DND-41 (cell line): ENCODE measurements at regions not wholly inside any gene's neighbourhood (a gene's known extent, or its start where the extent isn't known, plus 50 kb on each side); places are given as distances from the start of the nearest gene placed in this dataset.

Experiments
- ATAC-seq: fragments of 200-7000 bp; cut with Tn5 transposase; 3 replicates; pipeline ENCODE4 v1.9.1; 2021; ENCODE audit warnings: low read depth; ENCODE audit not compliant: insufficient read depth
- DNase-seq: peaks from one replicate; pipeline ENCODE4 v3.0.0-alpha.2; 2020
- H2AFZ ChIP-seq: 2 replicates; pipeline ENCODE4 v1.6.0; 2012; ENCODE audit warnings: low read depth, low read length
- H3K27ac ChIP-seq: 2 replicates; pipeline ENCODE4 v1.5.1; 2012; ENCODE audit warnings: low read length, inconsistent platforms
- H3K27me3 ChIP-seq: fragments of 200-600 bp; sonication (generic); 2 replicates; pipeline ENCODE4 v1.6.0; 2012; ENCODE audit warnings: low read length, mild to moderate bottlenecking, inconsistent platforms; ENCODE audit not compliant: insufficient read depth, poor library complexity
- H3K36me3 ChIP-seq: 2 replicates; pipeline ENCODE4 v1.5.1; 2012; ENCODE audit warnings: low read length, inconsistent platforms; ENCODE audit not compliant: insufficient read depth
- H3K4me1 ChIP-seq: 2 replicates; pipeline ENCODE4 v1.5.1; 2012; ENCODE audit warnings: mild to moderate bottlenecking, low read length; ENCODE audit not compliant: insufficient read depth
- H3K4me2 ChIP-seq: 2 replicates; pipeline ENCODE4 v1.6.0; 2012; ENCODE audit warnings: mild to moderate bottlenecking, moderate library complexity, low read length, inconsistent platforms; ENCODE audit not compliant: insufficient read depth
- H3K4me3 ChIP-seq, 2 experiments: fragments of 200-600 bp in 1 of 2; shearing (Covaris generic) in 1 of 2; 2 replicates each; pipeline ENCODE4 v1.5.1; 2012 to 2016; ENCODE audit warnings: inconsistent platforms in 2 of 2, low read length in 2 of 2, mild to moderate bottlenecking in 2 of 2, low read depth in 1 of 2, moderate library complexity in 1 of 2
- H3K79me2 ChIP-seq: 2 replicates; pipeline ENCODE4 v1.6.0; 2012; ENCODE audit warnings: low read length, inconsistent platforms; ENCODE audit not compliant: insufficient read depth
- H3K9ac ChIP-seq: 2 replicates; pipeline ENCODE4 v1.6.0; 2012; ENCODE audit warnings: low read depth, mild to moderate bottlenecking, inconsistent platforms, low read length, moderate library complexity
- H3K9me3 ChIP-seq: 2 replicates; pipeline ENCODE4 v1.5.1; 2012; ENCODE audit warnings: low read length, moderate library complexity, mild to moderate bottlenecking, inconsistent platforms; ENCODE audit not compliant: insufficient read depth, severe bottlenecking
- H4K20me1 ChIP-seq: 2 replicates; pipeline ENCODE4 v1.6.0; 2012; ENCODE audit warnings: low read length; ENCODE audit not compliant: insufficient read depth
- EZH2 ChIP-seq: IDR thresholded peaks from 3 replicates; pipeline ENCODE4 v1.6.1; 2012; ENCODE audit warnings: borderline replicate concordance, low read depth, mild to moderate bottlenecking, moderate library complexity, low read length, inconsistent platforms; ENCODE audit not compliant: severe bottlenecking
- TF ChIP-seq, protein P1 (sequence below): IDR thresholded peaks from 2 replicates; pipeline ENCODE4 v1.5.1; 2012; ENCODE audit warnings: borderline replicate concordance, low read length, moderate library complexity, mild to moderate bottlenecking; ENCODE audit not compliant: poor library complexity, severe bottlenecking; ENCODE audit errors: extremely low read depth

DNA sequence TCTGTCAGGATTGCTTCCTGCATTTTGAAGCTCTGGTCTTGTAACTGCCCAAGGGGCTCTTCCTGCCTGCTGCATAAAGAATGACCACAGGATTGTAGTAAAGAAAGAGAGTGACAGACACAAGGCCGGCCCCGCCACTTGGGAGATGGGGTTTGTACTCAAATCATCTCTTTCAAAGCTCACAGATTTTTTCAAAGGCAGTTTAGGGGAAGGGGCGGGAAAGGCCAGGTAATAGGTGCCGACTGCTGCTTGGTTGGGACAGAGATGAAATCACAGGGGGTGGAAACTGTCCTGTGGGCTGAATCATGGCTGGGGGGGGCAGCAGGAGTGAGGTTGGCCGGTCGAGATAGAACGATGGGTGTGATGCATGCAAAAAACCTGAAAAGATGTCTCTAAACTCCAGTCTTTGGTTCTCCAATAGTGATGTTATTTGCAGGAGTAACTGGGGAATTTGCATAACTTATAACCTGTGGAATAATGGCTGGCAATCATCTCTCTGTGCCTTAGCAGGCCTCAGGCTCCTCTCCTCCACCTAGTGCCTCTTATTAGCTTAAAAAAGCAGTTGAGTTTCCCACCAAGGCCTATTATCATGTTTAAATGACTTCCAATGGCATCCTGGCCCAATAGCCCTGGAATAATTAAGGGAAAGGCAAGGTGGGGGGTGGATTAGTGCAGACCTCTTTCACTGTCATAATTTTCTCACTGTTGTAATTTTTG, 778.4 kb upstream of the FRG1 start:
- TF ChIP-seq EZH2: no peak
- TF ChIP-seq, protein P1, sequence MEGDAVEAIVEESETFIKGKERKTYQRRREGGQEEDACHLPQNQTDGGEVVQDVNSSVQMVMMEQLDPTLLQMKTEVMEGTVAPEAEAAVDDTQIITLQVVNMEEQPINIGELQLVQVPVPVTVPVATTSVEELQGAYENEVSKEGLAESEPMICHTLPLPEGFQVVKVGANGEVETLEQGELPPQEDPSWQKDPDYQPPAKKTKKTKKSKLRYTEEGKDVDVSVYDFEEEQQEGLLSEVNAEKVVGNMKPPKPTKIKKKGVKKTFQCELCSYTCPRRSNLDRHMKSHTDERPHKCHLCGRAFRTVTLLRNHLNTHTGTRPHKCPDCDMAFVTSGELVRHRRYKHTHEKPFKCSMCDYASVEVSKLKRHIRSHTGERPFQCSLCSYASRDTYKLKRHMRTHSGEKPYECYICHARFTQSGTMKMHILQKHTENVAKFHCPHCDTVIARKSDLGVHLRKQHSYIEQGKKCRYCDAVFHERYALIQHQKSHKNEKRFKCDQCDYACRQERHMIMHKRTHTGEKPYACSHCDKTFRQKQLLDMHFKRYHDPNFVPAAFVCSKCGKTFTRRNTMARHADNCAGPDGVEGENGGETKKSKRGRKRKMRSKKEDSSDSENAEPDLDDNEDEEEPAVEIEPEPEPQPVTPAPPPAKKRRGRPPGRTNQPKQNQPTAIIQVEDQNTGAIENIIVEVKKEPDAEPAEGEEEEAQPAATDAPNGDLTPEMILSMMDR: no peak
- no peak overlapping the region for H3K9ac ChIP-seq
- H3K27me3 ChIP-seq: peaks cover 3% of the 10 kb centered on the region
- no peaks in the 10 kb centered on the region for H4K20me1 ChIP-seq
- DNase-seq (no peak), ATAC-seq (no peak)
- no peaks in the 10 kb centered on the region for H3K79me2 ChIP-seq
- H3K4me2 ChIP-seq: no peak overlapping the region
- H3K27ac ChIP-seq: no peak overlapping the region
- no peak overlapping the region for H2AFZ ChIP-seq
- H3K4me3 ChIP-seq: no peak overlapping the region
- no peaks in the 10 kb centered on the region for H3K9me3 ChIP-seq
- no peaks in the 10 kb centered on the region for H3K4me1 ChIP-seq
- no peaks in the 10 kb centered on the region for H3K36me3 ChIP-seq

DNA sequence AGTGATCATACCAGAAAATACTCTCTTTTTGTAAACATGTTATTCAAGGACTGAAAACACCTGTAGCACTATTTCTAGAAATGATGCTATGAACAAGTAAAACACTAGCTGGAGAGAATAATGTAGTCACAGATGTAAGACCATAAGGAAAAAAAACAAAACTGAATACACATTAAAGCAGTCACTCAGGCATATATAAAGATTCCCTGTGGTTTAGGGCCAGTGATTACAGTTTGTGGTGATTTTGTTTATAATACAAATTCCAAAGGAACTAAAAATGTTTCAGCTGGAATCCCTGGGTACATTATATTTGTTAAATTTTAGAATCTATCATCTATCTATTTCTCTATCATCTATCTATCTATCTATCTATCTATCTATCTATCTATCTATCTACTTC, 777.8 kb upstream of the FRG1 start:
- no peaks in the 10 kb centered on the region for H3K4me1 ChIP-seq
- no peak overlapping the region for H3K27ac ChIP-seq
- no peak overlapping the region for H3K4me3 ChIP-seq
- H2AFZ ChIP-seq: no peak overlapping the region
- no peaks in the 10 kb centered on the region for H4K20me1 ChIP-seq
- H3K27me3 ChIP-seq: peaks cover 3% of the 10 kb centered on the region
- H3K9ac ChIP-seq: no peak overlapping the region
- H3K79me2 ChIP-seq: no peaks in the 10 kb centered on the region
- DNase-seq: no peak
- H3K36me3 ChIP-seq: no peaks in the 10 kb centered on the region
- no peak for ATAC-seq
- TF ChIP-seq, protein P1: no peak
- TF ChIP-seq EZH2: no peak
- no peaks in the 10 kb centered on the region for H3K9me3 ChIP-seq
- H3K4me2 ChIP-seq: no peak overlapping the region

DNA sequence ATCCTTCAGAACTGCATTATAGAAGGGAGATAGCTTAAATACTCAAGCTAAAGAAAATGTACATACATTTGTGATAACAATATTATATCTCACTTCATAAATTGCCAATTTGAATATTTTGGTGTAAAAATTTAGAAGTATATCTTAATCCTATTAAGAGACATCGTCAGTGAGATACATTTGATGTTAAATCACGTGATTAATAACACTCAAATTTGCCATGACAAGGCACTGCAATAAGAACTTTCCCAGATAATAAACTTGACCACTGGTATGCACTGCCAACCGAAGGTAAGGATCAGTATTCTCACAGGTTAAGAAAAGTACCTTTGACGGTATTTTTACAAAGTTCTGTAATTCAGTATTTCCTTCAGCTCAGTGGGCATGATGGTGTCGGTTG, 764.7 kb upstream of the FRG1 start:
- Histone ChIP-seq H3K36me3 (no peaks in the 10 kb centered on the region), H3K79me2 (no peaks in the 10 kb centered on the region), H3K9me3 (no peaks in the 10 kb centered on the region), H4K20me1 (no peaks in the 10 kb centered on the region), H3K4me2 (no peak overlapping the region), H3K27ac (no peak overlapping the region), H2AFZ (no peak overlapping the region), H3K4me1 (no peaks in the 10 kb centered on the region), H3K4me3 (no peak overlapping the region), H3K27me3 (no peaks in the 10 kb centered on the region), H3K9ac (no peak overlapping the region)
- no peak for ATAC-seq
- DNase-seq: no peak
- TF ChIP-seq, protein P1: no peak
- no peak for TF ChIP-seq EZH2
